Retina (tissue), 1 donor: ENCODE measurements at regions not wholly inside any gene's neighbourhood (a gene's known extent, or its start where the extent isn't known, plus 50 kb on each side); places are given as distances from the start of the nearest gene placed in this dataset.

Source experiments
- DNase-seq: peaks from one replicate; pipeline ENCODE4 v3.0.0-alpha.2; 2016

- DNase-seq, result no peak
These were observed 543.7 kb downstream of the NPHP4 start for GRCh38 chr1:5448486-5448885.

GRCh38 chr1:5447503-5447960, 544.7 kb downstream of the NPHP4 start:
- peak; percentile 12 for DNase-seq

- no peak for DNase-seq
These were observed 547.8 kb downstream of the NPHP4 start for GRCh38 chr1:5444396-5444795.

DNA sequence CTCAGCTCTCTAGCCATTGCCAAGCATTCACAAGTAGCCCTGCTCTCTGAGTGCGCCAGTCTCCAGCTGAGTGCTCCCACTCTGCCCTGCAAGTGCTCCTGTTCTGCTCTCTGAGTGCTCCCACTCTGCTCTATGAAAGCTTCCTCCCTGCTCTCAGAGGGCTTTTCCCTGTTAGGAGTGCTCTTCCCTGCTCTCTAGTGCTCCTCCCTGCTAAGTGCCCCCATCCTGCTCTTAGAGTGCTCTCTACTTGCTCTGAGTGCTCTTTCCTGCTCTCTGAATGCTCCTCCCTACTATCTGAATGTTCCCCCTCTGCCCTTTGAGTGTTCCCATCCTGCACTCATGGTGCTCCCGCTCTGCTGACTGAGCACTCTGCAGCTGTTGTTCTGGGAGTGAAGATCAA, 555.4 kb downstream of the NPHP4 start:
- DNase-seq, result no peak

DNA sequence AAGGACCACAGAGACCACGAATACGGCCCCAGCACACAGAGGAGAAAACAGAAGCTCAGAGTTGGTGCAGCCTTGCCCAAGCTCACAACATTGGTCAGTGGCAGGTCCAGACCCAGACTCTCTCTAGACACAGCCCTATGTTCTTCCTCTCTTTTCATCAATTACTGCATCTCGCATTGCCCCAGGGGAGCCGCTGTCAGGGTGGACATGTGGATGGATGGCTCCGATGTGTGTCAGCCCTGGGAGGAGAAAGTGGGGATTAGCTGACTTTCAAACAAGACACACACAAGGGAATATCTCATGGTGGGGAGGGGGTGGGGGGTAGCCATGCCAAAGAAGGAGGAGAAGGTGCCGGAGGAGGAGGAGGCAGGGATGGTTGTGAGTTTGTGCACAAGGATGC, 556.8 kb downstream of the NPHP4 start:
- DNase-seq, result no peak

DNA sequence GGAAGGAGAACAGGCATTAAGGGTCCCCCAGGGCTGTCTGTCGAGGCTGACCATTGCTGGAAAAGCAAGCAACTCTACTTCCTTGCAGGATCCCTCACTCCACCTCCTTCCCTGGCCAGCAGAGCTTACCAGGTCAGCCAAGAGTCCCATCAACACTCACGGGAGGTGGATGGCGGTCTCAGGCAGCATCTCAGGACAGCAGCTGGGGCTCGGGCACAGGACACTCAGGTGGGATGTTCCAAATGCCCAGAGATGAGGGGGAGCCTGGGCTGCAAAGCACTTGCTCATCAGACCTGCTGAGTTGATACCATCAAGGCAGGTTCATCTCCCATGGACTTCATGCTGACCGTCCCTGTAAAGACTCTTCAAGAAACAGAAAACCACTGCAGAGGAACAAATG, 559.8 kb downstream of the NPHP4 start:
- DNase-seq, result no peak

- DNase-seq, result peak; percentile 84
These were observed 561.1 kb downstream of the NPHP4 start for GRCh38 chr1:5430911-5431697.

DNA sequence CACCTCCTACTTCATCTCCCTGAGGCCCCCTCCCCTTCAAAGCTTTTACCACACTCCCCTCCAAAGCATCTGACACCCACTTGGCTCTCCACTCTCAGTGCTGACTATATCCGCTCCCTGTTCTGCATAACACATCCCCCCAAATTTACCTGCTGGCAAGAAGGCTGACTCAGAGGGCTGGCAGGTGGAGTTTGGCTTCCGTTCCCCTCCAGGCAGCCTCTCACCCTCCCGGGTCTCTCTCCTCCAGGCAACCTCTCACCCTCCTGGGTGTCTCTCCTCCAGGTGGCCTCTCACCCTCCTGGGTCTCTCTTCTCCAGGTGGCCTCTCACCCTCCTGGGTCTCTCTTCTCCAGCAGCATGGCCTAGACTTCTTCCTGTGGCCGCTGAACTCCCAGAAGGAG, 562.1 kb downstream of the NPHP4 start:
- no peak for DNase-seq

DNA sequence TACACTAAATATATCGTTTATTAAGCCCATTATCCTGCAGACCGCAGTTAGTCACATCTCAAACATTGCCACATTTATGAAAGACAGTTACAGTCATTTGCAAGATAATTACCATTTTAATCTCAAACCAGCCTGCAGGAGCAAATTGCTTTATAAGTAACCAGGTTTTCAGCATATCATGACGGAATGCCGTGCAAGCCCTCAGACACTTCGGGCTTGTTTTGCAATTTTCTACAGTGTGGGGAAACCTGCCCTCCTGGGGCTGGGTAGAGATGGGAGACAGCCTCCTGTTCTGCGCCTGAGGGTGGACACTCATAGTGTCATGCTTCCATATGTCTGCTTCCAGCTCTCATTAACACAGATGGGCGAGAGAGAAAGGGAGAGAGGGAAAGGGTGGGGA, 563.9 kb downstream of the NPHP4 start:
- DNase-seq, result no peak

GRCh38 chr1:5427026-5427613, 565.1 kb downstream of the NPHP4 start:
- DNase-seq, result no peak

DNA sequence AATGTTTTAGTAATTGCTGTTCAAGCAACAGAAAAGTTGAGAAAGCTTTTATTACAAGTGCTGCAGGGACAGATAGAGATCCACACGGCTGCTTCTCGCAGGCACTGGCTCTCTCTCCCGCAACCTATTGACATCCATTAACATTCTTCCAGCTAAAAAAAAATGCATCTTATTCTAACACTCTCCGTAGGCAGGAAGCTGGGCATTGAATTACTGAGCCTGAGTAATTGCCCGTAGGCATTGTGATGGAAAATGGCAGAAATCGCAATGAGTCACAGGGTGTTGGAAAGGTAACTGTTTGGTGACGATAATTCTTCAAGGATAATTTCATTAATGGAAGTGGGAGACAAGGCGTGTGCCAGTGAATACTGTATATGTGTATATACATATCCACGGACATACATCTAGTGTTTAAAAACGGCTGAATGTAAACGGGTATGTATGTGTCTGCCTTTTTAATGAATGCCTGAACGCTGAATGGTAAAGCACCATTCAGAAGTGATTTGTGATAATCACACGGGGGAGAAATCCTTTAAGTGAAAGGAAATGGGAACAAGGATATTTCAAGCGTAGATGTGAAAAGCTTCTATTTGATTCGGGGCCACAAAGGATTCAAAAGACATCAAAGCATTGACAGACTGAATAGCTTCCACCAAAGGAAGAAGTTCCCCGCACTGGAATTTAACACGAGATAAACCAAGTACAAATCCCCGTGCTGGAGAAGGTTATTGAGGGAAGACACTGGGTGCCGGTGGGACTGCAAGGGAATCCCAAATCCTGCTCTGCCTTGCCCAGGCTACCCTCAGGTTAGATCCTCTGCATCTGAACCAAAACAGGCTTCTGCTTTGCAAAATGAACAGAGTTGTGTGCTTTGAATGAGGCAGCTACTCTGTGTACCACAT, 567.2 kb downstream of the NPHP4 start:
- no peak for DNase-seq

GRCh38 chr1:5423109-5423508, 569.1 kb downstream of the NPHP4 start:
- no peak for DNase-seq

DNA sequence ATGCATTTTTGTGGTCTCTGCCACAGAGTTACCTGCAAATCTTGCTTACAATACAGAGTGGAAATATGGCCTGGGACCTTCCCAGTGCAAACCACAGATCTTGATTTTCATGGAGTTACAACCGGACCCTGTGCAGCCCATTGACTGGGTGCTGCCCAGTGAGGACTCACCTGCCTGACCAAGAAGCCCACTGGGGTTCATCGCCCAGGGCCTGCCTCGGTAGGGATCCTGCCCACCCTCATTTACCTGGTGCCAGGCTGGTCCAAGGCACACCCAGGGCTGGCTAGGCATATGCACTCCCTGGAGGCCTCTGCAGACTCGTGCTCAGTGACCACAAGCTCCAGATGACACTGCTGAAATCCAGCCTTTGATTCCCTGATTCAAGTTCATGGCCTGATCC, 572.7 kb downstream of the NPHP4 start:
- DNase-seq, result no peak

GRCh38 chr1:5416518-5416917, 575.7 kb downstream of the NPHP4 start:
- DNase-seq, result no peak

DNA sequence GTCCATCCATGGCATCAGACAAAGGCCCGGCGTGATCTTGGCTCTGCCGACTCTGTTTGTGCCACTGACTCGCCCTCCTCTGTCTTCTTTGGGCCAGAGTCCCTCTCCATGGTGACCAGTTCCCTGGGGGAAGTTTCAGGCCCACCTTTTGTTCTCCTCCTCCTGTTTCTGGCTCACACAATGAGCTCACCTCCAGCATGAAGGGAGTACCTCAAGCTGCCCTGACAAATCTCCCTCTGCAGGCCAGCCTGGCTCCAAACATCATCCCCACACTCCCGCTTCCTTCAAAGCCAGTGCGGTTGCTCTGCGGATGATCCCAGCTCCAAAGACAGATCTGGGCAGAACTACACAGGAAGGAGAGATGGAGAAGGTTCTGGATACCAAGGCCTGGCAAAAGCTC, 576.6 kb downstream of the NPHP4 start:
- DNase-seq, result peak; percentile 38

DNA sequence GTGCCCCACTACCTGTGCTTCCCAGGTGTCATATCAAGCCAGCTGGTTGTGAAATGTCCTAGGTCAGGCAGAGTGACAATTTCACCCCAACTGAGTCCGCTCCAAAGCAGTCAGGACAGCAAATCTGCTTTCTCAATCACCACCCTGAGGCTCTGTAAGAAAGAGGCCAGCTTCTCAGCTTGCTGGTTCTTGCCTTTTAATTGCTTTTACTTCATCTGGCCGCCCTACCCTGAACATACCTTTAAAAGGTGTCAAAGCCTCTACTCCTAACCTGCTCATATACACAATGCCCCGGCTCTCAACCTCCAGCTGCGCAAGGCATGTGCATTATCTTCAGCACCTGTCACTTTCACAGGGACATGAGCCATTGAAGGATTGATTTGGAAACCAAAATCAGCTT, 581.6 kb downstream of the NPHP4 start:
- DNase-seq, result no peak

- no peak for DNase-seq
These were observed 583.8 kb downstream of the NPHP4 start for GRCh38 chr1:5408401-5408800.

GRCh38 chr1:5405263-5405662, 587.0 kb downstream of the NPHP4 start:
- DNase-seq, result no peak

GRCh38 chr1:5404412-5405203, 587.6 kb downstream of the NPHP4 start:
- DNase-seq, result no peak

GRCh38 chr1:5403935-5404334, 588.3 kb downstream of the NPHP4 start:
- no peak for DNase-seq

- no peak for DNase-seq
These were observed 589.6 kb downstream of the NPHP4 start for GRCh38 chr1:5402618-5403017.

- no peak for DNase-seq
These were observed 592.5 kb downstream of the NPHP4 start for GRCh38 chr1:5399771-5400170.

DNA sequence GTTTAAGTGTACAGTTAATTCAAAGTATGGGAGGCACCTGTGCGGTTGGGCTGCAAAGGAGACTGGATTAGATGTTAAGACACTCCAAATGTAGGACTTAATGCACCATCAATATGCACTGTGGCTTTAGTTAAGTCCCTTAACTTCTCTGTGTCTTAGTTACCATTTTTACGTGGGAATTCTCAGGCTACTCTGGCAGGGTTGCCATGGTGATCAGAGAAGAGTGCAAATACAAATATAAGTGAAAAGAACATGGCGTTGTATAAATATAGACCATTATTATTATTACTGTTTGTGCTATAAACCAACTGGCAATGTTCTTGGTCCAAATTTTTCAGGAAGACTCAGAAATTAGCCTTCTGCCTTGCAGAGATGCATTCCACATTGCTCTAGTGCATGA, 595.6 kb downstream of the NPHP4 start:
- no peak for DNase-seq
